COLO829 (cell line): ENCODE measurements at regions not wholly inside any gene's neighbourhood (a gene's known extent, or its start where the extent isn't known, plus 50 kb on each side); places are given as distances from the start of the nearest gene placed in this dataset.

ENCODE experiments used
- DNase-seq: peaks from one replicate; pipeline ENCODE4 v3.0.0; 2012; ENCODE audit warnings: low spot score

GRCh38 chr7:17654940-17655339 is 285.4 kb downstream of the SNX13 start:
- peak; percentile 36 for DNase-seq

GRCh38 chr7:17659126-17659525 is 281.2 kb downstream of the SNX13 start:
- DNase-seq = no peak

DNA sequence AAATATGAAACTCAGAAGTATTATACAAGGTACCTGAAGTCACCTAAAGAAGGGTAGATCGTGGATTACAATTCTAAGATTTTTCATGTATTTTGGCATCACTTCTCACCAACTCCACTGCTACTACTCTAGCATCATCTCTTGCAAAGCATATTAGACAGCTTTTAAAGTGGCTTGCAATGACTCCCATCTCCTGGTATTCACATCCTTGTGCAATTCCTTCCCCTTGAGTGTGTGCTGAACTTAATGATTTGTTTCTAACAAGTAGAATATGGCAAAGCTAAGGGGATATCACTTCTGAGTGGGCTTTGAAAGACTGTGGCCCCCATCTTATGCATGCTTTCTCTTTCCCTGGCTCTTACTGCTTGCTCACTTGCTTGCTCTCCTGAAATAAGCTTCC is 280.2 kb downstream of the SNX13 start:
- no peak for DNase-seq

GRCh38 chr7:17661982-17662585 is 278.2 kb downstream of the SNX13 start:
- DNase-seq = no peak

DNA sequence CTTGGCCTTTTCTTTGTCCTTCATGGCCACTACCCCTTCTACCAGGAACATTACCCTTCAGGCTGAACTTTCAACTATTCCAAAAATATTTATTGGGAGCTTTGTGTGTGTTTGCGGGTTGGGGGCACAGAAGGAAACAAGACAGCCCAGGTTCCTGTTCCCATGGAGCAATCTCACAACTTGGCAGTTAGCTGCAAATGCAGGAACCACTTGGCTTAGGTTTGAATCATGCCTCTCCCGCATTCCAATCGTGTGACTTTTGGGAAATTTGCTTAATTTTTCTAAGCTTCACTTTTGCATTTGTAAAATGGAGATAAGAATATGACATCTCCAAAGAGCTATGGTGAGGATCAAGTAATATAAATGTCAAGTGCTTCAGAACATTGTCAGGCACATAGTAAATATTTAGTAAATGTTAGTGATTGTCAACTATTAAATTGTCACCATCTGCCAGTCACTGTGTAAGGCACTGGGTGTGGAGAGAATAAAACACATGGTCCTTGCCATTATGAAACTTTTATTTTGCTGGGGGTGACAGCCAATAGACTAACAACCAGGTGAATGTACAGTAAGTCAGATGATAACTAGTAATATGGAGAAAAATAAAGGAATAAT is 277.1 kb downstream of the SNX13 start:
- DNase-seq = no peak

DNA sequence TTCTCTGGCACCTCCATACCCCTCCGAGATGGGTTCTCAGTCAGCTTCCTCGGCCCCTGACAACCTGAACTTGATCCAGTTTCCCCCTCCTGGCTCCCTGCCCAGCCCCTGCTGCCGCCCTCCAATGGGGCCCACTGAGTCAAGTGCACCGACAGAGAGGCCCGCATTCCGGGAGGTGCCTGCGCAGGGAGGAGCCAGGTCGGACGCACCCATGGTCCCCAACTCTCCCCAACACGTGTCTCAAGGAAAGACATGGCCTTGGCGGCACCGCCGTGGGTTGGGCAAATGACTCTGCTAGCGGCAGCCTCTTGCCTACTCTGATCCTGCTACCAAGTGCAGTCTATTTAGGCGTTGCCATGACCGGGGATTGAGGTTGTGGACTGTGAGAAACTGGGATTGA is 275.3 kb downstream of the SNX13 start:
- no peak for DNase-seq

- no peak for DNase-seq
Observed at GRCh38 chr7:17668122-17668521, 272.2 kb downstream of the SNX13 start.

- DNase-seq = no peak
Observed at GRCh38 chr7:17669204-17669603, 271.1 kb downstream of the SNX13 start.

GRCh38 chr7:17671956-17672355 is 268.3 kb downstream of the SNX13 start:
- DNase-seq = no peak

DNA sequence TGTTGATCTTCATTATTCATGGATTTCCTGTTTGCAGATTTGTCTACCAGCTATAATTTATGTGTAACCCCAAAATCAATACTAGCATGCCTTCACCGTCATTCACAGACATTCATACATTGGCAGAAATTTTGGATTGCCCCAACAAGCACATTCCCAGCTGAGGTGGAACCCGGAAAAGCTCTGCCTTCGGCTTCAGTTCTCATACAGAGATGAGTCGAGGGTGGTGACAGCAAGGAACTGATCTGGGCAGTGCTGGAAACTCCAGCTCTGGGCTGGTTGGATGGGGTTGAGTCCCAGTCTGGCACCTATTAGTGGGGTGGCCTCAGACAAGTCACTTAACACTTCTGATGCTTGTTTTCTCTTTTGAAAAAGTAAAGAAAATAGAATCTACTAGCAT is 267.5 kb downstream of the SNX13 start:
- DNase-seq = no peak

- no peak for DNase-seq
Observed at GRCh38 chr7:17674166-17674942, 265.9 kb downstream of the SNX13 start.

DNA sequence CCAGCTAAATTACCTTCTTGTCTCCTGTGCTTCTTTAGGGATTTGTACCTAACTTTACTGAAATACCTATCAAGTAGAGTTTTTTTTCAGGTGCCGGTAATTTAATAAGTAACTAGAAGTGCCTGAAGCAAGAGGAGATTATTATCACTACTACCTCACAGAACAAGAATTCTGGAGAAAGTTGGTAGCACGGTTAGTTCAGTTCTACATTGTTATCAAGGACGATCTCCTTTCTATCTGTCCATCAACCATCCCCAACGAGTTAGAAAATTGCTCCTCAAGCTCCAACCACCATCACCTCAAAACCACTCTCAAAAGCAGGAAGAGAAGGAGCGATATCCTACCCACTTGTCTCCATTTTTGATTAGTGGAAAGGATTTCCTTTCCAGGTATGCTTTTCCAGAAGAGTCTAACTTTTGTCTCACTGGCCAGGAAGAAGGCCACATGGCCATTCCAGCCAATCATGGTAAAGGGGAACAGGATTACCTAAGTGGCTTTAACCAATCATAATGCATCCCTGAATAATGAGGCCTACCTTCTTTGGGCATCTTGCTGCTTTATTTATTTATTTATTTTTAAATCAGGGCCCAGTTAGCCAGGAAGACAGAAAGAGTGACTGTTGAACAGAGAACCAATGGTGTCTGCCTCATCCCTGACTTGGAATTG is 265.2 kb downstream of the SNX13 start:
- DNase-seq = no peak

DNA sequence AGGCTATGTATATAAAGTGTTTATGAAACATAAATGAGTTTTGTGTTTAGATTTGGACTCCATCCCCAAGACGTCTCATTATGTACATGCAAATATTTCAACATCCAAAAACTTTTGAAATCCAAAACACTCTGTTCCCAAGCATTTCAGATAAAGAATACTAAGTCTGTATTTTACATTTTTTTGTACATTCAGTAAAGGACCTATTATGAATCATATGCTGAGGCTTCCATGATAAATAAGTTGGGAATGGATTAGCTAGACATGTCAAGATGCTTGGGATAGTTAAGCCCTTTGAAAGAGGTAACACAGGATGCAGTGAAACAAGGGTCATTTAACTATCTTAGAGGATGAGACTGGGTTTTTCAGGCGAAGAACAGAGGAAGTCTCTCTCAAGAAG is 262.9 kb downstream of the SNX13 start:
- no peak for DNase-seq

GRCh38 chr7:17678896-17679295 is 261.4 kb downstream of the SNX13 start:
- DNase-seq = no peak

- peak; percentile 49 for DNase-seq
Observed at GRCh38 chr7:17679458-17679857, 260.8 kb downstream of the SNX13 start.

- no peak for DNase-seq
Observed at GRCh38 chr7:17680026-17680425, 260.3 kb downstream of the SNX13 start.

DNA sequence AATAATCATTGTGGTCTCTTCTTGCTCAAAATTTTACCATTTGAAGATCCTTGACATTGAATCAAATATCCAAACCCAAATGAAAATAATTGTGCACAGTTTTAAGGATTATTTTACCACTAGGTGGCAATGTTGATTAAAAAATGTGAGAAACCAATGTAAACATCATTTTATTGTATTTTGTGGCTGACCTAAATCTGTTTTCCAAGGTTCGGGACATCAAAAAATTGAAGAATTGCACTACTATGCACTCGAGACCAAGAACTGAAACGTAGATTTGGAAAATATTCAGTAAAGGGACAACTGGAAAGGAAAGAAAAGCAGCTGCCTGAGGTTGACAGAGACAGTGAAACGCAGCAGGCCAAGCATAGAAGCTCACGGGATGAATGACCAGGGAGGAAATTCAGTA is 259.3 kb downstream of the SNX13 start:
- no peak for DNase-seq

DNA sequence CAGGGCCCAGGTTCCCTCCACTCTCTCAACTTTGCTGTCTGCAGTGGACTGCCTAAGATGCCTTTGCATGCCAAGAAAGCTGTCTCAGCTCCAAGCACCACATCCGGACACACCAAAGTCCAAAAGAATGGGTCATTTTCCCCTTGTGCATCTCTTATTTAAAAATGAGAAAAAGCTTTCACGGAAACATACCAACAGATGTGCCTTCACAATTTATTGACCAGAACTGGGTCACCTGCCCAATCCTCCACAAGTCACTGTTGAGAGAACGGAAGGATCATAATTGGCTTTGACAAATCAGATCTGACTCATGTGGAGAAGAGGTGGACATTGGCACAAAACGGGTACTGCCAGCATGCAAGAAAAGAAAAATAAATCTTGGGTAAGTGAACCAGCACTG is 258.3 kb downstream of the SNX13 start:
- no peak for DNase-seq

DNA sequence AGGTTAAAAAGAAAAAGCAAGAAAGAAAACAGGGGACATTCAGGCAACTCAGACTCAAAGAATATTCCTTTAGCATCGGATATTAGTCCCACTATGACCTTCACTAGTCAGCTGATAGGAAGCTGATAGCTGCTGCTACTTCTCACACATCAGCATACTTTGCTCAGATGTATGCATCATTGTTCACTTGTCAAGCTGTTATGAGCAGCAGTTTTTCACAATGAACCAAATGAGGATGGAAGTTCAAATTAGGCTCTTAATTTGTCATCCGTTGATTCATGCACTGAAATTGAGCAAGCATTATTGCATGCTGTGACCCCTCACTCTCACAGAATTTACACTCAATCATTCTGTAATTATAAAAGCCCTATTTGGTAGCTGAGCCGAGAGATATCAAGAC is 257.7 kb downstream of the SNX13 start:
- DNase-seq = no peak

DNA sequence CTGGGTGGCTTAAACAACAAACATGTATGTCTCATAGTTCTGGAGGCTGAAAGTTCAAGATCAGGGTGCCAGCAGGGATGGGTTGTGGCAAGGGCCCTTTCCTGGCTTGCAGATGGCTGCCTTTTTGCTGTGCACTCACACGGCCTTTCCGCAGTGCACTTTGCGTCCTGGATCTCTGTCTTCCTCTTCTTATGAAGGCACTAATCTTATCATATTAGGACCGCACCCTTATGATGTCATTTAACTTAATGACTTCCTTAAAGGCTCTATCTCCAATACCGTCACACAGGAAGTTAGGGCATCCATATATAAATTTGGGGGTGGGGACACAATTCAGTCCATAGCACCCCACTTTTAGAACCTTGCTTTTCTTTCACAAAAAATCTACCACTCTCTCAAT is 255.2 kb downstream of the SNX13 start:
- no peak for DNase-seq

GRCh38 chr7:17687361-17687760 is 252.9 kb downstream of the SNX13 start:
- DNase-seq = no peak

DNA sequence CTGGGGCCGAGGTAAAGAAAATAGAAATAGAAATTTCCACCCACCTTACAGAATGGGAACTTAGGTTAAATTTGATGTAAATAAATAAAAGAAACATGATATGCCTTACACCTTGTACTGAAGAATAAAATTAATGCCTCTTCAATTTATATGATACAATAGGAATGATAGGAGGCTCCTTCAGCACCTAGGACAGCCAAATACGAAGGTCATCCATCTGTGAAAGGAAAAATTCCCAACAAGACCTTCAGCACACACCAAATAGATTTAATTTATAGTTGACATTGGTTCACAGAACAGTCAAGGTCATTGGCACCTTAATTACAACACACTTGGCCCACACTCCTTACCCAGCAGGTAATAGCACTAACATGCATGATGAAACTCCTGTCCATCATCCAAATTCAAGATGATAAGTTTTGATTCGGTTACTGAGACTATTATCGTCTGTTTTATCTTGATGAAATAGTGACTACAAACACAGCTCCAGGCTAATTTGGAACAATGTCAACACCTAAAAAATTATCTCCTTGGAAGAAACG is 250.9 kb downstream of the SNX13 start:
- DNase-seq = no peak

GRCh38 chr7:17690030-17690429 is 250.3 kb downstream of the SNX13 start:
- DNase-seq = peak; percentile 74
